WERI-Rb-1 (cell line): ENCODE measurements at regions not wholly inside any gene's neighbourhood (a gene's known extent, or its start where the extent isn't known, plus 50 kb on each side); places are given as distances from the start of the nearest gene placed in this dataset.

Source experiments
- DNase-seq: peaks from one replicate; pipeline ENCODE4 v3.0.0-alpha.2; 2020
- H3K27ac ChIP-seq: fragments of 250-450 bp; sonication (Bioruptor Pico); 2 replicates; pipeline ENCODE4 v1.5.1; 2020; ENCODE audit warnings: mild to moderate bottlenecking, moderate library complexity
- H3K27me3 ChIP-seq: fragments of 250-450 bp; sonication (Bioruptor Pico); 2 replicates; pipeline ENCODE4 v1.5.1; 2021; ENCODE audit warnings: mild to moderate bottlenecking, low read depth, moderate library complexity; ENCODE audit not compliant: insufficient read depth, severe bottlenecking
- H3K36me3 ChIP-seq: fragments of 250-450 bp; sonication (Bioruptor Pico); 2 replicates; pipeline ENCODE4 v1.5.1; 2020; ENCODE audit warnings: mild to moderate bottlenecking, moderate library complexity
- H3K4me3 ChIP-seq: 2 replicates; pipeline ENCODE4 v1.5.1; 2011; ENCODE audit warnings: low read depth, mild to moderate bottlenecking, control low read depth, low read length
- H3K9me3 ChIP-seq: fragments of 250-450 bp; sonication (Bioruptor Pico); 2 replicates; pipeline ENCODE4 v1.5.1; 2021; ENCODE audit warnings: mild to moderate bottlenecking, moderate library complexity; ENCODE audit not compliant: severe bottlenecking
- TF ChIP-seq, protein P1 (sequence below): IDR thresholded peaks from 2 replicates; pipeline ENCODE4 v1.5.1; 2011; ENCODE audit warnings: low read depth, mild to moderate bottlenecking, control low read depth, inconsistent platforms, low read length

DNA sequence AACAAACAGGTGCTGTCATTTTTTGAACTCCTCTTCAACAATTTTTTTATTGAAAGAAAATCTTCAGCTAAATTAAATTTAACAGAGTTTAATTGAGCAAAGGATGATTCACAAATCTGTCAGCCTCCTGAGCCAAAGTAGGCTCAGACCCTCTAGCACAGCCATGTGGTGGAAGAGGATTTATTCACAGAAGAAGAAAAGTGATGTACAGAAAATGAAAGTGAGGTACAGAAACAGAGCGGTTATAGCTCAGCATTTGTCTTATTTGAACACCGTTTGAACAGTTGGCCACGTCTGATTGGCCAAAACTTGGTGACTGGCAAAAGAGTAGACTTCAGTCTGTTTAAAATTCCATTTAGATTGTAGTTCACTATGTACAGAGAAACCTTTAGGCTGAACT, 217.3 kb downstream of the SPANXN1 start:
- H3K4me3 ChIP-seq, result no peak overlapping the region
- H3K27ac ChIP-seq, result no peak overlapping the region
- no peaks in the 10 kb centered on the region for H3K36me3 ChIP-seq
- H3K27me3 ChIP-seq, result peaks cover 14% of the 10 kb centered on the region
- no peak for DNase-seq
- H3K9me3 ChIP-seq, result no peaks in the 10 kb centered on the region
- TF ChIP-seq, protein P1, sequence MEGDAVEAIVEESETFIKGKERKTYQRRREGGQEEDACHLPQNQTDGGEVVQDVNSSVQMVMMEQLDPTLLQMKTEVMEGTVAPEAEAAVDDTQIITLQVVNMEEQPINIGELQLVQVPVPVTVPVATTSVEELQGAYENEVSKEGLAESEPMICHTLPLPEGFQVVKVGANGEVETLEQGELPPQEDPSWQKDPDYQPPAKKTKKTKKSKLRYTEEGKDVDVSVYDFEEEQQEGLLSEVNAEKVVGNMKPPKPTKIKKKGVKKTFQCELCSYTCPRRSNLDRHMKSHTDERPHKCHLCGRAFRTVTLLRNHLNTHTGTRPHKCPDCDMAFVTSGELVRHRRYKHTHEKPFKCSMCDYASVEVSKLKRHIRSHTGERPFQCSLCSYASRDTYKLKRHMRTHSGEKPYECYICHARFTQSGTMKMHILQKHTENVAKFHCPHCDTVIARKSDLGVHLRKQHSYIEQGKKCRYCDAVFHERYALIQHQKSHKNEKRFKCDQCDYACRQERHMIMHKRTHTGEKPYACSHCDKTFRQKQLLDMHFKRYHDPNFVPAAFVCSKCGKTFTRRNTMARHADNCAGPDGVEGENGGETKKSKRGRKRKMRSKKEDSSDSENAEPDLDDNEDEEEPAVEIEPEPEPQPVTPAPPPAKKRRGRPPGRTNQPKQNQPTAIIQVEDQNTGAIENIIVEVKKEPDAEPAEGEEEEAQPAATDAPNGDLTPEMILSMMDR, result no peak

DNA sequence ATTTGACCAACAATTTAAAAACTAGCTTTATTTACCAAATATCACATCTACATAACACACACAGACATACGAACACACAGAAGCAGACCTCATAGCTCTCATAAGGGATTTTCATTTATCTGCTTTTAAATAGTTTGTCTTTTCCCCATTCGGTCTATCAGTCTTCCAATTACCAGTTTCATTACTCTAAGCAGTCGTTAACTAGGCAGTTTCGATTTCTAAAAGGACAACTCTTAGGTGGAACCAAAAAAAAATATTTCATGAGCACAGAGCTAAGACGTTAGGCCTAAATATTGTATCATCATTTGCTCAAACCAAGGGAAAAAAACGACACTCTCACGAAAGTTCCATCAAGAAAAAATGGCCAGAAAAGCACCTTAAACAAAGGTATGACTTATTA, 228.4 kb downstream of the SPANXN1 start:
- Histone ChIP-seq H3K9me3 (no peaks in the 10 kb centered on the region), H3K4me3 (no peak overlapping the region), H3K36me3 (no peaks in the 10 kb centered on the region), H3K27me3 (peaks cover 34% of the 10 kb centered on the region), H3K27ac (no peak overlapping the region)
- DNase-seq, result no peak
- TF ChIP-seq, protein P1, result no peak

DNA sequence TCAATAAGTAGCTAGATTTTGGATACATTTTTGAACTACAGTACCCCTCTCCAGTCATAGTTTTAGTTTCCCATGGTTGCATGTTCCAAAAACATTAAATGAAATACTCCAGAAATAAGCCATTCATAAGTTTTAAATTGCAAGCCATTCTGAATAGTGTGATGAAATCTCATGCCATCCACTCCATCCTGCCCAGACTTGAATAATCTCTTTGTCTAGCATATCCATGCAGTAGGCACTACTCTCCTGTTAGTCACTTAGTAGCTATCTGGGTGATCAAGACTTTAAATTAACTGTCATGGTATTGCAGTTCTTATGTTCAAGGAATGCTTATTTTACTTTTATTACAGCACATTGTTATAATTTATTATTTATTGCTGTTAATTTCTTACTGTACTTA, 237.4 kb downstream of the SPANXN1 start:
- H3K27ac ChIP-seq, result no peak overlapping the region
- no peak for DNase-seq
- no peaks in the 10 kb centered on the region for H3K9me3 ChIP-seq
- no peak overlapping the region for H3K4me3 ChIP-seq
- H3K27me3 ChIP-seq, result peaks cover 17% of the 10 kb centered on the region
- H3K36me3 ChIP-seq, result no peaks in the 10 kb centered on the region
- TF ChIP-seq, protein P1, result no peak

DNA sequence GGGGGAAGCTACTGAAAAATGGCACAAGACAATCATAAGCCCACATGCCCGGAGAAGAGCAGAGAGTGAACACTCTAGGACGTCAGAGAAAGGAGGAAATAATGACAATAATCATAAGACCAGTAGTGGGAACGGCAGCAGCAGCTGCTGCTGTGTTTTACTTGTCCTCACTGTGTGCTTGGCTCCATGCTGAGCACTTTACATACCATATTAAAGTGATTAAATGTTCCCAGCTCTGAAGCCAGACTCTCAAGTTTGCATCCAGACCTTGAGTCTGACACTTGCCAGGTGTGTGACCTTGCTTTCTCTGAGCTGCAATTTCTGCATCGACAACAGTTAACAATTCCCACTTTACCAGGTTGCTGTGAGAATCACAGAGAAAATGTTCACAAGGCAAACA, 255.4 kb downstream of the SPANXN1 start:
- Histone ChIP-seq H3K27ac (no peak overlapping the region), H3K36me3 (no peaks in the 10 kb centered on the region), H3K4me3 (no peak overlapping the region), H3K27me3 (peaks cover 10% of the 10 kb centered on the region), H3K9me3 (no peaks in the 10 kb centered on the region)
- TF ChIP-seq, protein P1, result no peak
- no peak for DNase-seq

DNA sequence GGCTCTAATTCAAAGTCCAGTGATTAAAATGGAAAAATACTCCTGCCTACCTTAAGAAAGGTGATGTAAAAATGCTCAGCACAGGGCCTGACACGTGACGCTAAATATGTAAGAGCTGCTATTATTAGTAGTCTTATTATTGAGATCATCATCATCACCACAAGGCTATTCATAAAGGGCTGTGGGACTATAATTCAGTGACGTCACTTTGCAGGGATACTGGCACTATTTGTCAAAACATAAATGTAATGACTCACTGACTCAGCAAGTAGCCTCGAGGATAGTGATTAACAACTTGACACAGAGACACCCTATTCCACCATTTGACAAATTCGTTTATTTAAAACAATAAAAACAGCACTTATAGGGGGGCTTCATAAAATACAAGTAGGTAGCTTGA, 258.9 kb downstream of the SPANXN1 start:
- Histone ChIP-seq H3K36me3 (no peaks in the 10 kb centered on the region), H3K27me3 (peaks cover 3% of the 10 kb centered on the region), H3K9me3 (no peaks in the 10 kb centered on the region), H3K4me3 (no peak overlapping the region), H3K27ac (no peak overlapping the region)
- no peak for DNase-seq
- TF ChIP-seq, protein P1, result no peak

DNA sequence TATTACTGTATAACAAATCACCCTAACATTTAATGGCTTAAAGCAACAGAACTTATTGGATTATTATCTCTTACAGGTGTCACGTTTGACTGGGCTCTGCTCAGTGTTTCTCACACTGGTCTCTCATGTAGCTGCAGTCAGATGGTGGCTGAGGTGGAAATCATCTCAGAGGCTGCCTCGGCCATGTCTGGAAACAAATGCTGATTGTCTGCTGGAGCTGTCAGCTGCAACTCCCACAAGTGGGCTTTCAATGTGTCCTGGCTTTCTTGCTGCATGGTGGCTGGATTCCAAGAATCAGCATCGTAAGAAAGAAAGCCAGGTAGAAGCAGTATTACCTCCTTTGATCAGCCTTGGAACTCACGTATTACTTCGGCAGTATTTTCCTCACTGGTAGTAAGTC, 277.6 kb downstream of the SPANXN1 start:
- H3K36me3 ChIP-seq, result no peaks in the 10 kb centered on the region
- no peak for DNase-seq
- H3K4me3 ChIP-seq, result no peak overlapping the region
- no peaks in the 10 kb centered on the region for H3K9me3 ChIP-seq
- H3K27ac ChIP-seq, result no peak overlapping the region
- TF ChIP-seq, protein P1, result no peak
- H3K27me3 ChIP-seq, result peaks cover 4% of the 10 kb centered on the region
